ENCODE measurements at regions not wholly inside any gene's neighbourhood (a gene's known extent, or its start where the extent isn't known, plus 50 kb on each side); places are given as distances from the start of the nearest gene placed in this dataset.

- TF ChIP-seq CTCF (IDR thresholded peaks at IDR 0.05): no peak
- TF ChIP-seq EP300 (IDR thresholded peaks at IDR 0.05): no peak
- no peak for TF ChIP-seq POLR2A (IDR thresholded peaks at IDR 0.05)
- no peak for TF ChIP-seq POLR2AphosphoS5 (IDR thresholded peaks at IDR 0.05)
Observed at GRCh38 chr3:191975936-191976335, 515.0 kb downstream of the PYDC2 start.

Data from stomach (tissue), 4 donors.